ENCODE measurements at regions not wholly inside any gene's neighbourhood (a gene's known extent, or its start where the extent isn't known, plus 50 kb on each side); places are given as distances from the start of the nearest gene placed in this dataset.

- peak; percentile 18 for TF ChIP-seq CTCF (conservative IDR thresholded peaks at IDR 0.05; ENCODE audit: low read depth, low read length)
- DNase-seq (ENCODE audit: low read depth), result peak; percentile 86
Measured at GRCh38 chr6:84466511-84466910, 239.1 kb upstream of the CEP162 start.

GRCh38 chr6:84464471-84464870, 237.0 kb upstream of the CEP162 start:
- TF ChIP-seq CTCF (conservative IDR thresholded peaks at IDR 0.05; ENCODE audit: low read depth, low read length), result no peak
- no peak overlapping the region for H3K4me3 ChIP-seq (ENCODE audit: low read depth, low read length)
- no peak for DNase-seq (ENCODE audit: low read depth)

More at GRCh38 chr6:84466511-84466910, 239.1 kb upstream of the CEP162 start:
- H3K4me3 ChIP-seq (ENCODE audit: low read depth, low read length), result no peak overlapping the region

- TF ChIP-seq CTCF (conservative IDR thresholded peaks at IDR 0.05; ENCODE audit: low read depth, low read length), result no peak
- H3K4me3 ChIP-seq (ENCODE audit: low read depth, low read length), result no peak overlapping the region
- peak; percentile 76 for DNase-seq (ENCODE audit: low read depth)
Measured at GRCh38 chr6:84462698-84463097, 235.3 kb upstream of the CEP162 start.

GRCh38 chr6:84461461-84461860, 234.0 kb upstream of the CEP162 start:
- H3K4me3 ChIP-seq (ENCODE audit: low read depth, low read length), result no peak overlapping the region
- DNase-seq (ENCODE audit: low read depth), result no peak
- TF ChIP-seq CTCF (conservative IDR thresholded peaks at IDR 0.05; ENCODE audit: low read depth, low read length), result no peak

GRCh38 chr6:84460491-84460890, 233.0 kb upstream of the CEP162 start:
- peak; percentile 56 for DNase-seq (ENCODE audit: low read depth)
- no peak for TF ChIP-seq CTCF (conservative IDR thresholded peaks at IDR 0.05; ENCODE audit: low read depth, low read length)
- no peak overlapping the region for H3K4me3 ChIP-seq (ENCODE audit: low read depth, low read length)

GRCh38 chr6:84459401-84459800, 232.0 kb upstream of the CEP162 start:
- no peak for TF ChIP-seq CTCF (conservative IDR thresholded peaks at IDR 0.05; ENCODE audit: low read depth, low read length)

GRCh38 chr6:84458271-84458670, 230.8 kb upstream of the CEP162 start:
- H3K4me3 ChIP-seq (ENCODE audit: low read depth, low read length), result no peak overlapping the region
- no peak for DNase-seq (ENCODE audit: low read depth)
- TF ChIP-seq CTCF (conservative IDR thresholded peaks at IDR 0.05; ENCODE audit: low read depth, low read length), result no peak

More at GRCh38 chr6:84459401-84459800, 232.0 kb upstream of the CEP162 start:
- no peak for DNase-seq (ENCODE audit: low read depth)
- no peak overlapping the region for H3K4me3 ChIP-seq (ENCODE audit: low read depth, low read length)
